Chondrocyte (in vitro differentiated cells): ENCODE measurements at regions not wholly inside any gene's neighbourhood (a gene's known extent, or its start where the extent isn't known, plus 50 kb on each side); places are given as distances from the start of the nearest gene placed in this dataset.
"Not testable (repeated sequence)": the region's sequence is repeated elsewhere in the genome, so short reads cannot be mapped to it uniquely, and the experiment has no call there.

Experiments used
- DNase-seq: peaks from one replicate; pipeline ENCODE4 v3.0.0; 2021; ENCODE audit warnings: mixed read lengths, low spot score
- H3K27ac Mint-ChIP-seq: one replicate; pipeline ENCODE4 v1.8.0; 2021; ENCODE audit warnings: mild to moderate bottlenecking, moderate library complexity, mixed read lengths; ENCODE audit not compliant: unreplicated experiment
- H3K27me3 Mint-ChIP-seq: 2 replicates; pipeline ENCODE4 v1.8.0; 2021; ENCODE audit warnings: low read depth, mixed read lengths
- H3K36me3 Mint-ChIP-seq: 2 replicates; pipeline ENCODE4 v1.8.0; 2021; ENCODE audit warnings: low read depth, mixed read lengths
- H3K4me1 Mint-ChIP-seq: 2 replicates; pipeline ENCODE4 v1.8.0; 2021; ENCODE audit warnings: low read depth, mild to moderate bottlenecking, mixed read lengths
- H3K4me3 Mint-ChIP-seq: one replicate; pipeline ENCODE4 v1.8.0; 2021; ENCODE audit warnings: mild to moderate bottlenecking, moderate library complexity, mixed read lengths; ENCODE audit not compliant: unreplicated experiment
- H3K9me3 Mint-ChIP-seq: 2 replicates; pipeline ENCODE4 v1.8.0; 2021; ENCODE audit warnings: low read depth, mixed read lengths
- CTCF ChIP-seq: fragments of 200-600 bp; sonication (generic); IDR thresholded peaks from 2 replicates; pipeline ENCODE4 v1.5.0; 2021; ENCODE audit warnings: antibody characterized with exemption, mild to moderate bottlenecking, moderate library complexity

- no peak for DNase-seq
- no peaks in the 10 kb centered on the region for H3K27me3 Mint-ChIP-seq
- H3K36me3 Mint-ChIP-seq: no peaks in the 10 kb centered on the region
- no peaks in the 10 kb centered on the region for H3K9me3 Mint-ChIP-seq
- no peak overlapping the region for H3K27ac Mint-ChIP-seq
- TF ChIP-seq CTCF: no peak
- peaks cover 3% of the 10 kb centered on the region for H3K4me1 Mint-ChIP-seq
- H3K4me3 Mint-ChIP-seq: no peak overlapping the region
Observed at GRCh38 chr17:13154930-13155329, 137.1 kb upstream of the ELAC2 start.

- Mint-ChIP-seq H3K27ac (no peak overlapping the region), H3K36me3 (no peaks in the 10 kb centered on the region), H3K4me3 (no peak overlapping the region), H3K9me3 (no peaks in the 10 kb centered on the region), H3K4me1 (peaks cover 3% of the 10 kb centered on the region), H3K27me3 (no peaks in the 10 kb centered on the region)
- no peak for TF ChIP-seq CTCF
- no peak for DNase-seq
Observed at GRCh38 chr17:13154398-13154797, 136.6 kb upstream of the ELAC2 start.

- H3K9me3 Mint-ChIP-seq: no peaks in the 10 kb centered on the region
- peaks cover 3% of the 10 kb centered on the region for H3K27me3 Mint-ChIP-seq
- TF ChIP-seq CTCF: no peak
- DNase-seq: no peak
- peaks cover 3% of the 10 kb centered on the region for H3K4me1 Mint-ChIP-seq
- no peak overlapping the region for H3K4me3 Mint-ChIP-seq
- no peaks in the 10 kb centered on the region for H3K36me3 Mint-ChIP-seq
- H3K27ac Mint-ChIP-seq: no peak overlapping the region
Observed at GRCh38 chr17:13153036-13153435, 135.2 kb upstream of the ELAC2 start.

- H3K4me3 Mint-ChIP-seq: no peak overlapping the region
- DNase-seq: no peak
- H3K9me3 Mint-ChIP-seq: no peaks in the 10 kb centered on the region
- no peak overlapping the region for H3K27ac Mint-ChIP-seq
- peaks cover 3% of the 10 kb centered on the region for H3K27me3 Mint-ChIP-seq
- no peak for TF ChIP-seq CTCF
- no peaks in the 10 kb centered on the region for H3K36me3 Mint-ChIP-seq
- H3K4me1 Mint-ChIP-seq: peaks cover 3% of the 10 kb centered on the region
Observed at GRCh38 chr17:13152501-13152900, 134.7 kb upstream of the ELAC2 start.

- not testable (repeated sequence) for H3K36me3 Mint-ChIP-seq, H3K4me1 Mint-ChIP-seq, H3K27ac Mint-ChIP-seq, H3K9me3 Mint-ChIP-seq, DNase-seq, H3K27me3 Mint-ChIP-seq, H3K4me3 Mint-ChIP-seq
Observed at GRCh38 chr17:13150738-13151137, 132.9 kb upstream of the ELAC2 start.

GRCh38 chr17:13143001-13143400, 125.2 kb upstream of the ELAC2 start:
- Mint-ChIP-seq H3K9me3 (peaks cover 5% of the 10 kb centered on the region), H3K4me1 (no peaks in the 10 kb centered on the region), H3K27me3 (peaks cover 9% of the 10 kb centered on the region), H3K27ac (no peak overlapping the region), H3K4me3 (no peak overlapping the region), H3K36me3 (no peaks in the 10 kb centered on the region)
- TF ChIP-seq CTCF: no peak
- no peak for DNase-seq
